Panc1 (cell line): ENCODE measurements at regions not wholly inside any gene's neighbourhood (a gene's known extent, or its start where the extent isn't known, plus 50 kb on each side); places are given as distances from the start of the nearest gene placed in this dataset.

Source experiments
- ATAC-seq: fragments of 200-7000 bp; cut with Tn5 transposase; 2 replicates; pipeline ENCODE4 v1.9.1; 2020; ENCODE audit warnings: mild to moderate bottlenecking, moderate library complexity
- BruUV-seq: library from RNA; stranded (reverse); fragments of 400-500 nt; replicated peaks from 2 replicates; lab custom pipeline; 2021; lab: Mats Ljungman, UMichigan
- CTCF ChIA-PET: fragments of 300-600 bp; sonication (Branson Sonifier 250); formaldehyde crosslinking; loops from one replicate; lab custom pipeline; 2022; ENCODE audit warnings: antibody characterized with exemption; lab: Charles Lee
- POLR2A ChIA-PET: fragments of 300-600 bp; sonication (Branson Sonifier 250); formaldehyde crosslinking; loops from one replicate; lab custom pipeline; 2022; ENCODE audit warnings: antibody characterized with exemption; lab: Charles Lee
- DNase-seq: peaks from one replicate; pipeline ENCODE4 v3.0.0-alpha.2; 2010; ENCODE audit warnings: low read depth, low spot score
- H3K27ac ChIP-seq: 2 replicates; pipeline ENCODE4 v1.5.1; 2011; ENCODE audit warnings: mild to moderate bottlenecking, low read length, inconsistent platforms
- H3K27me3 ChIP-seq: fragments of 200-500 bp; sonication (Bioruptor generic); 2 replicates; pipeline ENCODE4 v1.6.0; 2014; ENCODE audit warnings: low read length, inconsistent platforms; ENCODE audit not compliant: control insufficient read depth, insufficient read depth
- H3K36me3 ChIP-seq: fragments of 200-500 bp; sonication (Bioruptor generic); 2 replicates; pipeline ENCODE4 v1.5.1; 2014; ENCODE audit warnings: inconsistent platforms, mild to moderate bottlenecking, low read length, moderate library complexity; ENCODE audit not compliant: control insufficient read depth, insufficient read depth
- H3K4me1 ChIP-seq: 2 replicates; pipeline ENCODE4 v1.5.1; 2011; ENCODE audit warnings: inconsistent platforms, mild to moderate bottlenecking, low read length, moderate library complexity; ENCODE audit not compliant: control insufficient read depth, insufficient read depth
- H3K4me3 ChIP-seq, 2 experiments: 2 replicates each; pipeline ENCODE4 v1.5.1; 2011 to 2012; ENCODE audit warnings: low read depth in 2 of 2, low read length in 2 of 2, mild to moderate bottlenecking in 2 of 2, inconsistent platforms in 1 of 2, moderate library complexity in 1 of 2
- H3K9me3 ChIP-seq: fragments of 200-500 bp; sonication (Bioruptor generic); 2 replicates; pipeline ENCODE4 v1.5.1; 2014; ENCODE audit warnings: low read depth, mild to moderate bottlenecking, inconsistent platforms, low read length, moderate library complexity; ENCODE audit not compliant: control insufficient read depth, insufficient read depth
- POLR2AphosphoS5 ChIP-seq: IDR thresholded peaks from 2 replicates; pipeline ENCODE4 v1.6.1; 2012; ENCODE audit warnings: mild to moderate bottlenecking, low read depth, low read length, moderate library complexity
- REST ChIP-seq, 2 experiments: IDR thresholded peaks; 2 replicates each; pipeline ENCODE4 v1.6.1; 2011 to 2012; ENCODE audit warnings: low read depth in 2 of 2, control low read depth in 1 of 2, low read length in 1 of 2, mild to moderate bottlenecking in 1 of 2, moderate library complexity in 1 of 2; ENCODE audit not compliant: insufficient read depth in 1 of 2
- SIN3A ChIP-seq: IDR thresholded peaks from 2 replicates; pipeline ENCODE4 v1.6.1; 2012; ENCODE audit warnings: low read depth, mild to moderate bottlenecking, low read length, moderate library complexity, borderline replicate concordance; ENCODE audit not compliant: insufficient read depth
- TCF7L2 ChIP-seq: IDR thresholded peaks from 2 replicates; pipeline ENCODE4 v1.6.1; 2011; ENCODE audit warnings: mild to moderate bottlenecking, low read depth, low read length, inconsistent platforms
- in situ Hi-C: cut with HindIII; loops from 2 replicates; pipeline ENCODE4 v1.10.0; 2016; ENCODE audit warnings: low sequenced_read_pairs, low pct_unique_long_range_greater_than_20kb
- intact Hi-C: fragments of 100-400 bp; cut with micrococcal nuclease; formaldehyde crosslinking; loops from one replicate; pipeline ENCODE4 v1.10.0; 2022; ENCODE audit not compliant: unreplicated experiment
- TF ChIP-seq, protein P1 (sequence below): fragments of 450-650 bp; IDR thresholded peaks from 2 replicates; pipeline ENCODE4 v1.5.1; 2017; ENCODE audit warnings: mild to moderate bottlenecking

GRCh38 chrX:94041881-94042280, 367.9 kb downstream of the FAM133A start:
- POLR2A ChIA-PET = no interaction called here

GRCh38 chrX:94045724-94046123, 371.7 kb downstream of the FAM133A start:
- CTCF ChIA-PET = no interaction called here
- no peak overlapping the region for H3K4me3 ChIP-seq
- DNase-seq = no peak
- H3K27ac ChIP-seq = no peak overlapping the region
- POLR2A ChIA-PET = no interaction called here
- no peak for TF ChIP-seq SIN3A
- no peak for TF ChIP-seq TCF7L2
- no peak for TF ChIP-seq REST (IDR thresholded peaks at IDR 0.05; ENCODE audit: insufficient read depth in 1 of 2, low read depth in 2 of 2, low read length in 1 of 2)
- TF ChIP-seq, protein P1, sequence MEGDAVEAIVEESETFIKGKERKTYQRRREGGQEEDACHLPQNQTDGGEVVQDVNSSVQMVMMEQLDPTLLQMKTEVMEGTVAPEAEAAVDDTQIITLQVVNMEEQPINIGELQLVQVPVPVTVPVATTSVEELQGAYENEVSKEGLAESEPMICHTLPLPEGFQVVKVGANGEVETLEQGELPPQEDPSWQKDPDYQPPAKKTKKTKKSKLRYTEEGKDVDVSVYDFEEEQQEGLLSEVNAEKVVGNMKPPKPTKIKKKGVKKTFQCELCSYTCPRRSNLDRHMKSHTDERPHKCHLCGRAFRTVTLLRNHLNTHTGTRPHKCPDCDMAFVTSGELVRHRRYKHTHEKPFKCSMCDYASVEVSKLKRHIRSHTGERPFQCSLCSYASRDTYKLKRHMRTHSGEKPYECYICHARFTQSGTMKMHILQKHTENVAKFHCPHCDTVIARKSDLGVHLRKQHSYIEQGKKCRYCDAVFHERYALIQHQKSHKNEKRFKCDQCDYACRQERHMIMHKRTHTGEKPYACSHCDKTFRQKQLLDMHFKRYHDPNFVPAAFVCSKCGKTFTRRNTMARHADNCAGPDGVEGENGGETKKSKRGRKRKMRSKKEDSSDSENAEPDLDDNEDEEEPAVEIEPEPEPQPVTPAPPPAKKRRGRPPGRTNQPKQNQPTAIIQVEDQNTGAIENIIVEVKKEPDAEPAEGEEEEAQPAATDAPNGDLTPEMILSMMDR = no peak
- TF ChIP-seq POLR2AphosphoS5 = no peak
- no TSS peak for BruUV-seq
- no peaks in the 10 kb centered on the region for H3K27me3 ChIP-seq
- in situ Hi-C loops = no loop called here
- H3K4me1 ChIP-seq = no peaks in the 10 kb centered on the region
- intact Hi-C loops = no loop called here
- H3K9me3 ChIP-seq = no peaks in the 10 kb centered on the region
- no peaks in the 10 kb centered on the region for H3K36me3 ChIP-seq
- no peak for ATAC-seq

More at GRCh38 chrX:94041881-94042280, 367.9 kb downstream of the FAM133A start:
- H3K4me3 ChIP-seq = no peak overlapping the region
- no TSS peak for BruUV-seq
- CTCF ChIA-PET = no interaction called here
- H3K9me3 ChIP-seq = no peaks in the 10 kb centered on the region
- H3K27ac ChIP-seq = no peak overlapping the region
- in situ Hi-C loops = no loop called here
- H3K36me3 ChIP-seq = no peaks in the 10 kb centered on the region
- H3K27me3 ChIP-seq = no peaks in the 10 kb centered on the region
- no peak for TF ChIP-seq POLR2AphosphoS5
- TF ChIP-seq, protein P1 = no peak
- no peak for TF ChIP-seq TCF7L2
- TF ChIP-seq SIN3A = no peak
- no peak for TF ChIP-seq REST (IDR thresholded peaks at IDR 0.05; ENCODE audit: insufficient read depth in 1 of 2, low read depth in 2 of 2, low read length in 1 of 2)
- intact Hi-C loops = no loop called here
- ATAC-seq (no peak), DNase-seq (no peak)
- no peaks in the 10 kb centered on the region for H3K4me1 ChIP-seq
